ENCODE measurements at regions not wholly inside any gene's neighbourhood (a gene's known extent, or its start where the extent isn't known, plus 50 kb on each side); places are given as distances from the start of the nearest gene placed in this dataset.

DNA sequence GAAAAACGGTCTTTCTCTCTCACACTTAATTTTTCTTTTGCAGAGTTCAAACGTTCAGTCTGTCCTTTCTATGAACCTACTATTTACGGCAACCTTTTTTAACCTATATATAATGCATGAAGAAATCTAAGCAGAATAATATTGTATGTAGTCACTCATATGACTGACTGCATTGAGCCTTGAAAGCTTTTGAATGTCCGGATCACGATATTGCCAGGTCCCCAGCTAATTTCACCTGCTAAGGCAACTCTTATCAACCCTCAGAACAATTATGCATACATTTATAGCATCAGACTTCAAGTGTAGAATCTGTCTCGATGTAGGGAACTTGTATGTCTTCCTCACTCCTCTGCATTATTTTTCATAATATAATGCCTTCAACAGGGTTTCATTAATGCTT, 1083.8 kb upstream of the KLHL29 start:
- no peak for DNase-seq (ENCODE audit: insufficient read length, low spot score)
- no peak for FAIRE-seq
- TF ChIP-seq POLR2A (IDR thresholded peaks at IDR 0.05; ENCODE audit: low read depth, low read length) = no peak
- no peak for TF ChIP-seq POLR2AphosphoS5 (IDR thresholded peaks at IDR 0.05; ENCODE audit: low read depth, low read length)
- TF ChIP-seq TAF1 (IDR thresholded peaks at IDR 0.05; ENCODE audit: low read depth, low read length) = no peak
- no peak for TF ChIP-seq PAX5 (IDR thresholded peaks at IDR 0.05; ENCODE audit: insufficient read depth, low read length, severe bottlenecking)
- no peak for TF ChIP-seq SPI1 (IDR thresholded peaks at IDR 0.05; ENCODE audit: low read depth, low read length)
- no peak for TF ChIP-seq POU2F2 (IDR thresholded peaks at IDR 0.05; ENCODE audit: low read depth, low read length)

DNA sequence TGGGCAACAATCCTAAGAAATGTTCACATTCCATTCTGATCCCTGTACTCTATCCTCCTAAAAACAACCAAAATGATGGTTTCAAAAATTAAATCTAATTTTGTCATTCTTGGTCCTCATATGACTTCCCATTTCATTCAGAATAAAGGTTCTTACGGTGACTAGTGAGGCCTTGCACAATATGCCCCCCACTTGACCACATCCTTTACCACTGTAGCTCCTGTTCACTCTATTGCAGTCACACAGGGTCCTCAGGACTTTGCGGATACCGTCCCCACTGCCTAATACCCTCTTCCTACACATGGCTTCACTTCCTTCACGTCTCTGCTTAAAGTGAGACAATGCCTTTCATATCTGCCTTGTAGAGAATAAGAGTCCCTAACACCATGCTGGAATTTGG, 1058.7 kb upstream of the KLHL29 start:
- DNase-seq (ENCODE audit: insufficient read length, low spot score) (no peak), FAIRE-seq (no peak)
- TF ChIP-seq POLR2A (IDR thresholded peaks at IDR 0.05; ENCODE audit: low read depth, low read length) (no peak), POU2F2 (IDR thresholded peaks at IDR 0.05; ENCODE audit: low read depth, low read length) (no peak), POLR2AphosphoS5 (IDR thresholded peaks at IDR 0.05; ENCODE audit: low read depth, low read length) (no peak), TAF1 (IDR thresholded peaks at IDR 0.05; ENCODE audit: low read depth, low read length) (no peak), SPI1 (IDR thresholded peaks at IDR 0.05; ENCODE audit: low read depth, low read length) (no peak), PAX5 (IDR thresholded peaks at IDR 0.05; ENCODE audit: insufficient read depth, low read length, severe bottlenecking) (no peak)

- TF ChIP-seq TAF1 (IDR thresholded peaks at IDR 0.05; ENCODE audit: low read depth, low read length) (no peak), POLR2A (IDR thresholded peaks at IDR 0.05; ENCODE audit: low read depth, low read length) (no peak), POU2F2 (IDR thresholded peaks at IDR 0.05; ENCODE audit: low read depth, low read length) (no peak), SPI1 (IDR thresholded peaks at IDR 0.05; ENCODE audit: low read depth, low read length) (no peak), PAX5 (IDR thresholded peaks at IDR 0.05; ENCODE audit: insufficient read depth, low read length, severe bottlenecking) (no peak), POLR2AphosphoS5 (IDR thresholded peaks at IDR 0.05; ENCODE audit: low read depth, low read length) (no peak)
- FAIRE-seq (no peak), DNase-seq (ENCODE audit: insufficient read length, low spot score) (no peak)
These were observed 1055.5 kb upstream of the KLHL29 start for GRCh38 chr2:22329211-22330154.

GRCh38 chr2:22336414-22336813, 1048.6 kb upstream of the KLHL29 start:
- no peak for TF ChIP-seq SPI1 (IDR thresholded peaks at IDR 0.05; ENCODE audit: low read depth, low read length)
- no peak for TF ChIP-seq PAX5 (IDR thresholded peaks at IDR 0.05; ENCODE audit: insufficient read depth, low read length, severe bottlenecking)
- TF ChIP-seq TAF1 (IDR thresholded peaks at IDR 0.05; ENCODE audit: low read depth, low read length) = no peak
- TF ChIP-seq POU2F2 (IDR thresholded peaks at IDR 0.05; ENCODE audit: low read depth, low read length) = no peak
- TF ChIP-seq POLR2A (IDR thresholded peaks at IDR 0.05; ENCODE audit: low read depth, low read length) = no peak
- TF ChIP-seq POLR2AphosphoS5 (IDR thresholded peaks at IDR 0.05; ENCODE audit: low read depth, low read length) = no peak
- FAIRE-seq (no peak), DNase-seq (ENCODE audit: insufficient read length, low spot score) (no peak)

- FAIRE-seq (no peak), DNase-seq (ENCODE audit: insufficient read length, low spot score) (no peak)
- TF ChIP-seq SPI1 (IDR thresholded peaks at IDR 0.05; ENCODE audit: low read depth, low read length) (no peak), POLR2AphosphoS5 (IDR thresholded peaks at IDR 0.05; ENCODE audit: low read depth, low read length) (no peak), POU2F2 (IDR thresholded peaks at IDR 0.05; ENCODE audit: low read depth, low read length) (no peak), PAX5 (IDR thresholded peaks at IDR 0.05; ENCODE audit: insufficient read depth, low read length, severe bottlenecking) (no peak), POLR2A (IDR thresholded peaks at IDR 0.05; ENCODE audit: low read depth, low read length) (no peak), TAF1 (IDR thresholded peaks at IDR 0.05; ENCODE audit: low read depth, low read length) (no peak)
These were observed 1044.3 kb upstream of the KLHL29 start for GRCh38 chr2:22340716-22341115.

DNA sequence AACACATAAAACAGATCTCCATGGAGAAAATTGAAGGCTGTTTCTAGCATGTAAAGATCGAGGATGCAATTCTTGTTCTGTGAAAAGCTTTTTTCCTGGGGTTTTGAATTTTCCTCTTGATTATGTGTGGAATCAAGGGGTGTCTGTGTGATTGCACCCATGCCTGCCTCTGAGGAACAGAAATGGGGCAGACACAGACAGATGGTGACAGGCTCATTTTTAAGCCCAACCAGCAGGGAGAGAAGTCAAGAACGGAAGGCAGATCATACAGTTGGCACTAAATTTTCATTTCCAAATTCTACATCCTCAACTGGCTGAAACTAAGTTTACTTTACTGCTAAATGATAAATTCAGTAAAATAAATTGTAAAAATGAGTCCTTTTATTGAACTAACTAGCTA, 1037.7 kb upstream of the KLHL29 start:
- FAIRE-seq (no peak), DNase-seq (ENCODE audit: insufficient read length, low spot score) (no peak)
- TF ChIP-seq POU2F2 (IDR thresholded peaks at IDR 0.05; ENCODE audit: low read depth, low read length) = no peak
- TF ChIP-seq TAF1 (IDR thresholded peaks at IDR 0.05; ENCODE audit: low read depth, low read length) = no peak
- TF ChIP-seq POLR2A (IDR thresholded peaks at IDR 0.05; ENCODE audit: low read depth, low read length) = no peak
- TF ChIP-seq POLR2AphosphoS5 (IDR thresholded peaks at IDR 0.05; ENCODE audit: low read depth, low read length) = no peak
- TF ChIP-seq PAX5 (IDR thresholded peaks at IDR 0.05; ENCODE audit: insufficient read depth, low read length, severe bottlenecking) = no peak
- no peak for TF ChIP-seq SPI1 (IDR thresholded peaks at IDR 0.05; ENCODE audit: low read depth, low read length)

GRCh38 chr2:22350621-22351020, 1034.4 kb upstream of the KLHL29 start:
- FAIRE-seq (no peak), DNase-seq (ENCODE audit: insufficient read length, low spot score) (no peak)
- TF ChIP-seq POLR2AphosphoS5 (IDR thresholded peaks at IDR 0.05; ENCODE audit: low read depth, low read length) = no peak
- no peak for TF ChIP-seq TAF1 (IDR thresholded peaks at IDR 0.05; ENCODE audit: low read depth, low read length)
- TF ChIP-seq PAX5 (IDR thresholded peaks at IDR 0.05; ENCODE audit: insufficient read depth, low read length, severe bottlenecking) = no peak
- no peak for TF ChIP-seq POLR2A (IDR thresholded peaks at IDR 0.05; ENCODE audit: low read depth, low read length)
- no peak for TF ChIP-seq SPI1 (IDR thresholded peaks at IDR 0.05; ENCODE audit: low read depth, low read length)
- TF ChIP-seq POU2F2 (IDR thresholded peaks at IDR 0.05; ENCODE audit: low read depth, low read length) = no peak

GRCh38 chr2:22355816-22356433, 1029.1 kb upstream of the KLHL29 start:
- DNase-seq (ENCODE audit: insufficient read length, low spot score) = peak; percentile 4
- TF ChIP-seq TAF1 (IDR thresholded peaks at IDR 0.05; ENCODE audit: low read depth, low read length) (no peak), POLR2AphosphoS5 (IDR thresholded peaks at IDR 0.05; ENCODE audit: low read depth, low read length) (no peak), PAX5 (IDR thresholded peaks at IDR 0.05; ENCODE audit: insufficient read depth, low read length, severe bottlenecking) (no peak), POU2F2 (IDR thresholded peaks at IDR 0.05; ENCODE audit: low read depth, low read length) (no peak), POLR2A (IDR thresholded peaks at IDR 0.05; ENCODE audit: low read depth, low read length) (no peak), SPI1 (IDR thresholded peaks at IDR 0.05; ENCODE audit: low read depth, low read length) (no peak)
- FAIRE-seq = peak; percentile 59

DNA sequence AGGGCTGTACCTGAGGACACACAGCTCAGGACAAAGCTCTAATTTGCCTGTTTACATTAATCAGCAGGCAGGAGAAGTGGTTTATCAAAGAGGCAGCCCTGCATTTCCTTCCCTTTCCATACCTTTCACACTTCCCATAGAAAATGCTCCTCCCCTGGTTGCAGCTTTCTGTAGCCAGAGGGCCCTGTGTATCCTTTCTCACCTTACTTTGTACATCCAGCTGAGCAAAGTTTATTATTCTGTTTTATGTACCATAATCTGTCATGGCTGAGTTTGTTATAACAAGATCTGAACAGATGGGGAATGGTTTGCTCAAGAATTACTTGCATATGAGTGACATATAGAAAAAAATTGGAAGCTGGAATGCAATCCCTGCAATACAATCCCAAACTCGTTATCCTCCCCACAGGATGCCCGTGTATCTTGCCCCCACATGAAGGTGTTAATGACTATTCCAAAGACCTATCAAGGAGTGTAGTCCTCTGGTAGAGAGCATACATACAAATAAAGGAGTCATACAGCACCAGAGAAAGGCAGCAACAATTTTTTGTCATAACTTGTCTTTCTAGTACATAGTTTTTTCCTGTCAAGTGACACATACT, 1025.8 kb upstream of the KLHL29 start:
- TF ChIP-seq POU2F2 (IDR thresholded peaks at IDR 0.05; ENCODE audit: low read depth, low read length) (no peak), POLR2A (IDR thresholded peaks at IDR 0.05; ENCODE audit: low read depth, low read length) (no peak), POLR2AphosphoS5 (IDR thresholded peaks at IDR 0.05; ENCODE audit: low read depth, low read length) (no peak), PAX5 (IDR thresholded peaks at IDR 0.05; ENCODE audit: insufficient read depth, low read length, severe bottlenecking) (no peak), TAF1 (IDR thresholded peaks at IDR 0.05; ENCODE audit: low read depth, low read length) (no peak)
- DNase-seq (ENCODE audit: insufficient read length, low spot score) = no peak
- FAIRE-seq = no peak
